Hepatocyte (in vitro differentiated cells): ENCODE measurements at regions not wholly inside any gene's neighbourhood (a gene's known extent, or its start where the extent isn't known, plus 50 kb on each side); places are given as distances from the start of the nearest gene placed in this dataset.

ENCODE experiments used
- EZH2 ChIP-seq: fragments of 200-600 bp; sonication (generic); IDR thresholded peaks from 2 replicates; pipeline ENCODE4 v1.6.1; 2016; ENCODE audit warnings: antibody characterized with exemption, mild to moderate bottlenecking, borderline replicate concordance
- TF ChIP-seq, protein P1 (sequence below): fragments of 200-600 bp; sonication (generic); IDR thresholded peaks from 2 replicates; pipeline ENCODE4 v1.5.1; 2016; ENCODE audit warnings: antibody characterized with exemption, mild to moderate bottlenecking; ENCODE audit not compliant: poor library complexity

- TF ChIP-seq EZH2 = no peak
- TF ChIP-seq, protein P1, sequence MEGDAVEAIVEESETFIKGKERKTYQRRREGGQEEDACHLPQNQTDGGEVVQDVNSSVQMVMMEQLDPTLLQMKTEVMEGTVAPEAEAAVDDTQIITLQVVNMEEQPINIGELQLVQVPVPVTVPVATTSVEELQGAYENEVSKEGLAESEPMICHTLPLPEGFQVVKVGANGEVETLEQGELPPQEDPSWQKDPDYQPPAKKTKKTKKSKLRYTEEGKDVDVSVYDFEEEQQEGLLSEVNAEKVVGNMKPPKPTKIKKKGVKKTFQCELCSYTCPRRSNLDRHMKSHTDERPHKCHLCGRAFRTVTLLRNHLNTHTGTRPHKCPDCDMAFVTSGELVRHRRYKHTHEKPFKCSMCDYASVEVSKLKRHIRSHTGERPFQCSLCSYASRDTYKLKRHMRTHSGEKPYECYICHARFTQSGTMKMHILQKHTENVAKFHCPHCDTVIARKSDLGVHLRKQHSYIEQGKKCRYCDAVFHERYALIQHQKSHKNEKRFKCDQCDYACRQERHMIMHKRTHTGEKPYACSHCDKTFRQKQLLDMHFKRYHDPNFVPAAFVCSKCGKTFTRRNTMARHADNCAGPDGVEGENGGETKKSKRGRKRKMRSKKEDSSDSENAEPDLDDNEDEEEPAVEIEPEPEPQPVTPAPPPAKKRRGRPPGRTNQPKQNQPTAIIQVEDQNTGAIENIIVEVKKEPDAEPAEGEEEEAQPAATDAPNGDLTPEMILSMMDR = no peak
Measured at GRCh38 chr5:123721675-123722276, 209.8 kb downstream of the CSNK1G3 start.
